SK-N-SH (cell line): ENCODE measurements at regions not wholly inside any gene's neighbourhood (a gene's known extent, or its start where the extent isn't known, plus 50 kb on each side); places are given as distances from the start of the nearest gene placed in this dataset.

Experiments
- CTCF ChIA-PET: fragments of 300-600, 350-600 bp; formaldehyde crosslinking; extraction: SDS; loops from one replicate; lab custom pipeline; 2021; lab: Yijun Ruan, JAX
- POLR2A ChIA-PET: fragments of 350-600 bp; sonication (Branson Sonifier 250); formaldehyde crosslinking; extraction: SDS; loops from one replicate; lab custom pipeline; 2020; ENCODE audit warnings: antibody characterized with exemption, inconsistent platforms; lab: Yijun Ruan, JAX
- DNase-seq: peaks from one replicate; pipeline ENCODE4 v3.0.0; 2012
- H2AFZ ChIP-seq: fragments of 200-600 bp; sonication (generic); 2 replicates; pipeline ENCODE4 v1.8.1; 2016; ENCODE audit warnings: antibody characterized with exemption, mild to moderate bottlenecking, low read depth
- H3F3A ChIP-seq: fragments of 200-600 bp; sonication (generic); replicated peaks from 2 replicates; pipeline ENCODE3; 2016; ENCODE audit warnings: antibody characterized with exemption, mild to moderate bottlenecking; ENCODE audit not compliant: insufficient read depth
- H3K27ac ChIP-seq, 2 experiments: fragments of 200-500 bp in 1 of 2; fragments of 200-600 bp in 1 of 2; sonication (Bioruptor generic) in 1 of 2; sonication (generic), shearing (Covaris generic) in 1 of 2; 2 replicates each; pipeline versions ENCODE4 v1.5.1 to v1.6.1; 2014 to 2016; ENCODE audit warnings: low read depth in 2 of 2, inconsistent platforms in 1 of 2, low read length in 1 of 2, mild to moderate bottlenecking in 1 of 2, mixed read lengths in 1 of 2
- H3K27me3 ChIP-seq: fragments of 200-600 bp; sonication (generic), shearing (Covaris generic); 2 replicates; pipeline ENCODE4 v1.6.1; 2016; ENCODE audit warnings: mixed run types; ENCODE audit not compliant: insufficient read depth
- H3K36me3 ChIP-seq, 2 experiments: fragments of 200-500 bp in 1 of 2; fragments of 200-600 bp in 1 of 2; sonication (Bioruptor generic) in 1 of 2; sonication (generic) in 1 of 2; replicated peaks in 1 of 2; 2 replicates each; pipeline versions ENCODE3 to v1.5.1; 2014 to 2016; ENCODE audit warnings: low read length in 1 of 2, mild to moderate bottlenecking in 1 of 2; ENCODE audit not compliant: insufficient read depth in 2 of 2, control insufficient read depth in 1 of 2
- H3K4me1 ChIP-seq, 2 experiments: fragments of 200-500 bp in 1 of 2; fragments of 200-600 bp in 1 of 2; sonication (Bioruptor generic) in 1 of 2; sonication (generic), shearing (Covaris generic) in 1 of 2; 2 replicates each; pipeline versions ENCODE4 v1.5.1 to v1.6.1; 2014 to 2016; ENCODE audit warnings: low read depth in 1 of 2, low read length in 1 of 2, mixed run types in 1 of 2; ENCODE audit not compliant: insufficient read depth in 2 of 2, control insufficient read depth in 1 of 2
- H3K4me2 ChIP-seq: fragments of 200-600 bp; sonication (generic), shearing (Covaris generic); 2 replicates; pipeline ENCODE4 v1.6.1; 2017; ENCODE audit warnings: mixed run types
- H3K4me3 ChIP-seq, 2 experiments: fragments of 200-500 bp in 1 of 2; fragments of 200-600 bp in 1 of 2; sonication (Bioruptor generic) in 1 of 2; sonication (generic), shearing (Covaris generic) in 1 of 2; 2 replicates each; pipeline versions ENCODE4 v1.5.1 to v1.8.1; 2014 to 2016; ENCODE audit warnings: low read depth in 2 of 2, inconsistent platforms in 1 of 2, low read length in 1 of 2, mild to moderate bottlenecking in 1 of 2, mixed read lengths in 1 of 2, moderate library complexity in 1 of 2
- H3K79me2 ChIP-seq: fragments of 200-600 bp; sonication (generic); 2 replicates; pipeline ENCODE4 v1.8.1; 2017; ENCODE audit warnings: mild to moderate bottlenecking; ENCODE audit not compliant: insufficient read depth
- H3K9ac ChIP-seq: fragments of 200-600 bp; sonication (generic); 2 replicates; pipeline ENCODE4 v1.6.1; 2017; ENCODE audit warnings: mixed run types
- H3K9me2 ChIP-seq: fragments of 200-600 bp; sonication (generic); 2 replicates; pipeline ENCODE4 v1.6.1; 2017; ENCODE audit warnings: mixed run types
- H3K9me3 ChIP-seq: fragments of 200-600 bp; sonication (generic); 2 replicates; pipeline ENCODE4 v1.6.1; 2017; ENCODE audit warnings: mixed run types, mild to moderate bottlenecking, moderate library complexity
- H4K20me1 ChIP-seq: fragments of 200-600 bp; sonication (generic); 2 replicates; pipeline ENCODE4 v1.6.1; 2017; ENCODE audit warnings: mild to moderate bottlenecking, mixed run types; ENCODE audit not compliant: insufficient read depth
- ELF1 ChIP-seq: IDR thresholded peaks from 2 replicates; pipeline ENCODE4 v1.4.0; 2012
- EP300 ChIP-seq, 2 experiments: IDR thresholded peaks; 2 replicates each; pipeline versions ENCODE4 v1.4.0 to v1.6.1; 2012; ENCODE audit warnings: borderline replicate concordance in 1 of 2, low read depth in 1 of 2, low read length in 1 of 2
- FOSL2 ChIP-seq: IDR thresholded peaks from 2 replicates; pipeline ENCODE4 v1.4.0; 2012; ENCODE audit warnings: low read depth, mild to moderate bottlenecking, moderate library complexity, borderline replicate concordance
- FOXJ3 ChIP-seq: sonication (generic); formaldehyde crosslinking; IDR thresholded peaks from 2 replicates; pipeline ENCODE4 v1.5.1; 2020; ENCODE audit warnings: mild to moderate bottlenecking, missing genetic modification reagents
- FOXM1 ChIP-seq: IDR thresholded peaks from 2 replicates; pipeline ENCODE4 v1.4.0; 2012; ENCODE audit warnings: low read depth, mild to moderate bottlenecking
- GATA2 ChIP-seq: sonication (generic); formaldehyde crosslinking; IDR thresholded peaks from 2 replicates; pipeline ENCODE4 v1.5.0; 2020; ENCODE audit warnings: mild to moderate bottlenecking, missing genetic modification reagents
- JUND ChIP-seq: IDR thresholded peaks from 2 replicates; pipeline ENCODE4 v1.4.0; 2012
- NFIC ChIP-seq: IDR thresholded peaks from 2 replicates; pipeline ENCODE4 v1.4.0; 2012; ENCODE audit warnings: borderline replicate concordance
- NRF1 ChIP-seq: IDR thresholded peaks from 2 replicates; pipeline ENCODE4 v1.6.1; 2012; ENCODE audit warnings: low read depth, mild to moderate bottlenecking, low read length
- POLR2AphosphoS5 ChIP-seq: IDR thresholded peaks from 2 replicates; pipeline ENCODE4 v1.6.1; 2012; ENCODE audit warnings: low read depth, low read length
- RAD21 ChIP-seq: IDR thresholded peaks from 2 replicates; pipeline ENCODE4 v1.6.1; 2012; ENCODE audit warnings: mild to moderate bottlenecking, low read length
- REST ChIP-seq: IDR thresholded peaks from 2 replicates; pipeline ENCODE4 v1.6.1; 2012; ENCODE audit warnings: mild to moderate bottlenecking, low read depth, low read length, moderate library complexity
- RFX5 ChIP-seq: IDR thresholded peaks from 2 replicates; pipeline ENCODE4 v1.6.1; 2012; ENCODE audit warnings: mild to moderate bottlenecking, improper control_type of control experiment, low read length
- RXRA ChIP-seq: IDR thresholded peaks from 2 replicates; pipeline ENCODE4 v1.4.0; 2012; ENCODE audit warnings: low read depth, mild to moderate bottlenecking, borderline replicate concordance
- TAF1 ChIP-seq: IDR thresholded peaks from 2 replicates; pipeline ENCODE4 v1.6.1; 2012; ENCODE audit warnings: low read depth, mild to moderate bottlenecking, low read length, moderate library complexity, borderline replicate concordance
- WGBS: methylation state at CpG from one replicate; pipeline ENCODE4 v1.1.6; 2017; ENCODE audit warnings: low lambda C conversion rate; 5-methylcytosine and 5-hydroxymethylcytosine counted together
- TF ChIP-seq, protein P1 (sequence below): IDR thresholded peaks from 2 replicates; pipeline ENCODE4; 2012

- 32% methylated on average over 5 of the region's 5 CpGs for WGBS
- CTCF ChIA-PET, result no interaction called here
- Histone ChIP-seq H3K9ac (no peak overlapping the region), H2AFZ (no peak overlapping the region), H3K9me3 (no peaks in the 10 kb centered on the region), H3K27me3 (no peaks in the 10 kb centered on the region), H4K20me1 (no peaks in the 10 kb centered on the region), H3K79me2 (no peaks in the 10 kb centered on the region), H3K36me3 (no peaks in the 10 kb centered on the region), H3K4me1 (peaks cover 0 to 8% of the 10 kb centered on the region in 2 experiments; a peak in 2 of 4 replicates), H3F3A (no peaks in the 10 kb centered on the region), H3K27ac (no peak overlapping the region), H3K4me2 (no peak overlapping the region), H3K4me3 (no peak overlapping the region), H3K9me2 (no peaks in the 10 kb centered on the region)
- no peak for DNase-seq
- POLR2A ChIA-PET, result no interaction called here
- TF ChIP-seq EP300 (IDR thresholded peaks at IDR 0.05; ENCODE audit: borderline replicate concordance in 1 of 2, low read depth in 1 of 2, low read length in 1 of 2), result no peak
- TF ChIP-seq, protein P1, sequence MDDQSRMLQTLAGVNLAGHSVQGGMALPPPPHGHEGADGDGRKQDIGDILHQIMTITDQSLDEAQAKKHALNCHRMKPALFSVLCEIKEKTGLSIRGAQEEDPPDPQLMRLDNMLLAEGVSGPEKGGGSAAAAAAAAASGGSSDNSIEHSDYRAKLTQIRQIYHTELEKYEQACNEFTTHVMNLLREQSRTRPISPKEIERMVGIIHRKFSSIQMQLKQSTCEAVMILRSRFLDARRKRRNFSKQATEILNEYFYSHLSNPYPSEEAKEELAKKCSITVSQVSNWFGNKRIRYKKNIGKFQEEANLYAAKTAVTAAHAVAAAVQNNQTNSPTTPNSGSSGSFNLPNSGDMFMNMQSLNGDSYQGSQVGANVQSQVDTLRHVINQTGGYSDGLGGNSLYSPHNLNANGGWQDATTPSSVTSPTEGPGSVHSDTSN, result no peak
- TF ChIP-seq GATA2, result no peak
- TF ChIP-seq ELF1, result no peak
- no peak for TF ChIP-seq RFX5
- no peak for TF ChIP-seq NFIC
- no peak for TF ChIP-seq FOSL2
- no peak for TF ChIP-seq REST
- TF ChIP-seq FOXJ3 (CRISPR knock-in tag), result no peak
- TF ChIP-seq POLR2AphosphoS5, result no peak
- no peak for TF ChIP-seq JUND
Measured at GRCh38 chr12:30437044-30437443, 258.6 kb downstream of the IPO8 start.

GRCh38 chr12:30428098-30428497 lies 267.6 kb downstream of the IPO8 start:
- H3K4me1 ChIP-seq, result no peaks in the 10 kb centered on the region
- H3K9me2 ChIP-seq, result no peaks in the 10 kb centered on the region
- H2AFZ ChIP-seq, result no peak overlapping the region
- no peaks in the 10 kb centered on the region for H3K36me3 ChIP-seq
- WGBS, result 14% methylated on average over 1 of the region's 1 CpG
- H3K9ac ChIP-seq, result no peak overlapping the region
- no peak for DNase-seq
- H3K27ac ChIP-seq, result no peak overlapping the region
- no peak overlapping the region for H3K4me3 ChIP-seq
- H3K9me3 ChIP-seq, result no peaks in the 10 kb centered on the region
- no peak overlapping the region for H3K4me2 ChIP-seq
- no peaks in the 10 kb centered on the region for H3F3A ChIP-seq
- TF ChIP-seq ELF1 (no peak), POLR2AphosphoS5 (no peak), RAD21 (no peak), EP300 (IDR thresholded peaks at IDR 0.05; ENCODE audit: borderline replicate concordance in 1 of 2, low read depth in 1 of 2, low read length in 1 of 2) (no peak), REST (no peak), RXRA (no peak), TAF1 (no peak), NRF1 (no peak), FOXM1 (no peak)
- TF ChIP-seq, protein P1, result no peak
- POLR2A ChIA-PET, result no interaction called here
- no peaks in the 10 kb centered on the region for H3K79me2 ChIP-seq
- CTCF ChIA-PET, result no interaction called here
- no peaks in the 10 kb centered on the region for H3K27me3 ChIP-seq
- H4K20me1 ChIP-seq, result no peaks in the 10 kb centered on the region
